C1 segment of cervical spinal cord (tissue), 14 donors: ENCODE measurements at regions not wholly inside any gene's neighbourhood (a gene's known extent, or its start where the extent isn't known, plus 50 kb on each side); places are given as distances from the start of the nearest gene placed in this dataset.
"Not testable (repeated sequence)": the region's sequence is repeated elsewhere in the genome, so short reads cannot be mapped to it uniquely, and the experiment has no call there.

Experiments
- DNase-seq, 14 donors: peaks; one replicate each; lab custom pipeline; 2025; lab: John Stamatoyannopoulos, UW

DNA sequence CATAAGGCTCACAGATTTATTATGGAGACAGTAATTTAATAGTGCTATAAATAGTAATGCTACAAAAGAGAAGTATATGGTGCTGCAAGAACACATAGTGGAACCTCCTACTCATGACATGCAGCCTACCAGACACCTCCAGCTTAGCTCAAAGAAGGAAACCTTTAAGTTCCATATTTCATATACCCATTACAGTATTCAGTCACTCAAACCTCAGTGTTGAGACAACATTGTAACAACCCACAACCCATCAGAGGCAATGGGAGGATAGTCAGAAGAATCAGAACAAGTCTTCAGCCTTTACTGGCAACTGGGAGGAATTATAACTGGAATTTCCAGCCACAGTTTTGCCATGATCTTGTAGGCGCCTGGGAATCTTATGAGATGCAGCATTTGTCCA is 186.3 kb upstream of the VSTM2A start:
- DNase-seq = no peak

DNA sequence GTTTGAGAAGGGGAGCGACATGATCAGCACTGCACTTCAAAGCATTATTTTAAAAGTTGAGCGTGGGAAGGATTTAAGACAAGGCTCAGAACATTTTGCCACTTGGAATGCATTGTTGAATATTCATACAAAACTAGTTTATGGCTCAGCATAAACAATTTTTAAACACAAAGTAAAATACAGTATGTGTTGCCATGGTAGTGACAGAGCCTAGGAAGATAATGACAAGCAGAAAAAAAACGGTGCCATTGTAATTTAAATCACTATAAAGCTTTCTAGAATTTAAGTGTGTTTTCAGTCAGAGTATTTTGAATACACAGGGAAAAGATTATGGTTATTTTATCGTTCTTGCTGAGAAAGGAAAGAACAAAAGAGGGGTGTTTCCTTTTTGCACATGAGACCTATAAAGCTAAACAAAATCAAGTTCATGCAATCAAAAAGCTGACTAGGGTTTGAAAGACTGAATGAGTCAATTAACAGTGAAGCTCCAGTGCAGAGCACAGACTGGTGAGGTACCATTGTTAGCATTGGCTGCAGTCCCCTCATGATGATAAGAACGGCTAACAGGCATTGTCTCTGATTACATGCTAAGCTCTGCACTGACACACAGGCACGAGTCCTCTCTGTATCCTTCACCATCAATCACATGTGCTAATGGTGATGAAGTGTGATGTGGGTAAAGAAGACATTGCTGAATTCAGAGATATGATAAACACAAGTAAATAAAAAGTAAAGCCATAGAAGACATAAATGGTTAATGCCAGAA is 181.9 kb upstream of the VSTM2A start:
- DNase-seq = no peak

DNA sequence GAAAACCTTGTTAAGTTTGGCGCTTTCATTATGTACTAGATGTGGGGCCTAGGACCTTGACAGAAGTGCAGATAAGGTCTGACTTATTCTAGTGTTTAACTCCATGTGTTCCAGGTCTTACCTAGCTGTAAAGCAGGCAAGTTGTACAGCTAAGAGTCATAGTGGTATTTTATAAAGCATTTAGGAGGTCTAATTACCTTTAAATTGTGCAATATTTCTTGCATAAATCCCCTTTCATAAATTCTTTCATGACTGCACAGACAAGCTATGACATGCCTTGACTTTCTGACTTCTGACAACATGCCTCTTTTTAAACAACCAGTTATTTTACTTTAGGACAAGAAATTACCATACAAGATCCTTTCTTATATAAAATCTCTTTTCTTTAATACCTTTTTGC is 151.6 kb upstream of the VSTM2A start:
- DNase-seq = no peak

DNA sequence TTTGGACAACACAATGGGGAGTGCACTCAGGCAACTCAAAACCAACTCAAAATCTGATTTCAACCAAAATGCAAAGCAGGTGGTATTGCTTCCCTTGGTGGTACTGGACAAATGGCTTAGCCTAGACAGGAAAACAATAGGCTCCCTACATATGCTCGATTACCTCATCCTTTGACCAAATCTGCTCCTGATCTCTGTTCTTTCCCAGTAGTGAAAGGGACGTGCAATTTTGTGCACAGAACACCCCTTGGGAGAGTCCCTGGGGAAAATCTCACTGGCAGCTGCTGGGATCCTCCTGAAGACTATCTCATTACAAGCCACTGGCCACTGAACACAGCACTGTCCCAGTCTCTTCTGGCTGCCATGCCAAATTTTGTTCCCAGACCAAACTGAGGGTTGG is 149.2 kb upstream of the VSTM2A start:
- DNase-seq = no peak

DNA sequence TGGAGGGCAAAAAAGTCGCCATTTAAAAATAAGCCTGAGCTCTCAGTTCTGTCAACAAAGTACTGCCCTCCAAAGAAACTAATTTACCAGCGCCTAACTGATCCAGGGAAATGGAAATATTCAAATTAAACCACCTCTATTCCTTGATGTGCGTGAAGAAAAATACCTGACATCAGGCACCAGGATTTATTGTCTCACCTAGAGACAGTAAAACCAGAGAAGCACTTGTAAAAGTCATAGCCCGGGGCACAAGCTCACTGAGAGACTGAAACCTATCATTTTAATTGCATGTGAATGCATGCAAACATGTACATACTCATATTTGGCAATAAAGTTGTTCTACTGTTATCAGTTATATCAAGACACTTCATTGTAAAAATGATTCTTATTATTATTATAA is 147.3 kb upstream of the VSTM2A start:
- no peak for DNase-seq

DNA sequence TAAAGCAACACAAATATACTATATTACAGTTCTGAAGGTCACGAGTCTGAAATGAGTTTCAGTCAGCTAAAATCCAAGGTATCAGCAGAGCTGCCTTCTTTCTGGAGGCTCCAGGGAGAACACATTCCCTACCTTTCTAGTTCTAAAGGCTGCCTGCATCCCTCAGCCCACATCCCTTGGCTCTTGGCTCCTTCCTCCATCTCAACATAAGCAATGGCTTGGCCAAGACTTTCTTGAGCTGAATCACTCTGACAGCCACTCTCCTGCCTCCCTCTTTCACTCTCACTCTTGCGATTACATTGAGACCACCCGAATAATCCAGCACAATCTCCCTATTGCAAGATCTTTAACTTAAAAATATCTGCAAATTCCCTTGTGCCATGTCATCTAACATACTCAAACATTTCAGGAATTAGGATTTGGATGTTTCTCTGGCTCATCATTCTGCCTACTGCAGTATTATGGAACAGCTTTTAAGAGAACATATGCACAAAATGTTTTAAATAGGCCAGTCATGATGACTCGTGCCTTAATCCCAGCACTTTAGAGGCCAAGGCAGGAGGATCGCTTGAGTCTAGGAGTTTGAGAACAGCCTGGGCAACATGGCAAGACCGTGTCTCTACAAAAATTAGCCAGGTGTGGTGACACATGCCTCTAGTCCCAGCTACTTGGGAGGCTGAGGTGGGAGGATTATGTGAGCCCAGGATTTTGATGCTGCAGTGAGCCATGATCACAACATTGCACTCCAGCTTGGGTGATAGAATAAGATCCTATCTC is 144.2 kb upstream of the VSTM2A start:
- DNase-seq = no peak

DNA sequence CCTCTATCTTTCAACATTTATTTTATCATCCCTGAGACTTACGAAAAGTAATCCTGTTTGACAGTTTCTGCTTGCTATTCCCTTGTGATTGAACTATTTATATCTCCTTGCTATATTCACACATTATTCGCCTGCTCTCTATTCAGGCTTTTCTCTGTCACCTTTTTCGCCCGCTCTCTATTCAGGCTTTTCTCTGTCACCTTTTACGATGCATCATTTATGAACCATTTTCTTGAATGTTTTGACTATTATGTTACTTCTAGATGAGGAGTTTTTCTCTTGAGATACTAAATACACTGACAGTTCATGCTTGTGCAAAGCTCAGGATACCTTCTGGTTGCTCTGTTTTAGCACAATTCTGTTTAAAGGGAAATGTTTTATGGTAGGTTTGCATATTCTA is 143.3 kb upstream of the VSTM2A start:
- no peak for DNase-seq

DNA sequence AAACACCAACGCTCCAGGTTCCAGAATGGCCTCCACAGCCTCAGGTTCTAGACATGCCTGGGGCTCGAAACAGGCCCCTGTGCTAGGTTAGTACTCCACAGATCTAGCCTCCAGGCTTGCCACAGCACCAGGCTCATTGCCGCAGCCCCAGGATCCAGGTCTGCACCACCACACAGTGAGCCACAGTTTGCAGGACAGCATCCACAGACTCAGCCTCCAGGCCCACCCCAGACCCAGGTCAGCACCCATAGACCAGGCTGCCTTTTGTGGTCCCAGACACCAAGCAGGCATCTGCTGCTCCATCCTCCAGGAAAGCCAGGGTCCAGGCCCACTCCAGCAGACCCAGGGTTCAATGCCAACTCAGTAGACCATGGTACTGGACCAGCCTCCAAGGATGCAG is 132.3 kb upstream of the VSTM2A start:
- no peak for DNase-seq

DNA sequence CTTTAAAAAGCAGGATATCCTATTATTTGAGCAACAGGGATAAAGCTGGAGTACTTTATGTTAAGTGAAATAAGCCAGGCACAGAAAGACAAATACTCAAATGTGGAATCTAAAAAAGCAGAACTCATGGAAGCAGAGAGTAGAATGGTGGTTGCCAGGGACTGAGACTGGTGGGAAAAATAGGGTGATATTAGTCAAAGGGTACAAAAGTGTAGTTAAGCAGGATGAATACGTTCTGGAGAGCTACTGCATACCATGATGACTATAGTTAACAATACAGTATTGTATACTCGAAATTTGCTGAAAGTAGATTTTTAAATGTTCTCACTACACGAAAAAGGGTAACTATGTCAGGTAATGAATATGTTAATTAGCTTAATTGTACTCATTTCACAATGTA is 125.5 kb upstream of the VSTM2A start:
- no peak for DNase-seq

DNA sequence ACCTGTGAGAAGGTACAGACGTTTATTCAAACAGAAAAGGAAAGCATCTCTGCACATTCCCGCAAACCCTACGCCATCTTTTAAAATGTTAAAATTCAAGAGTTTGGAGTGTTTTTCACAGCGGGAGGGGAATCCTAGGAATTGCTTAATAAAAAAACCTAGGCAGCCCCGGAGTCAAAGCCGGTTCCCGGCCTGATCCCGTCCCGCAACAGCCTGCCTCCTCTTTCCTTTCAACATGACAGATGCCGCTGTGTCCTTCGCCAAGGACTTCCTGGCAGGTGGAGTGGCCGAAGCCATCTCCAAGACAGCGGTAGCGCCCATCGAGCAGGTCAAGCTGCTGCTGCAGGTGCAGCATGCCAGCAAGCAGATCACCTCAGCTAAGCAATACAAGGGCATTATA is 123.0 kb upstream of the VSTM2A start:
- DNase-seq = no peak

DNA sequence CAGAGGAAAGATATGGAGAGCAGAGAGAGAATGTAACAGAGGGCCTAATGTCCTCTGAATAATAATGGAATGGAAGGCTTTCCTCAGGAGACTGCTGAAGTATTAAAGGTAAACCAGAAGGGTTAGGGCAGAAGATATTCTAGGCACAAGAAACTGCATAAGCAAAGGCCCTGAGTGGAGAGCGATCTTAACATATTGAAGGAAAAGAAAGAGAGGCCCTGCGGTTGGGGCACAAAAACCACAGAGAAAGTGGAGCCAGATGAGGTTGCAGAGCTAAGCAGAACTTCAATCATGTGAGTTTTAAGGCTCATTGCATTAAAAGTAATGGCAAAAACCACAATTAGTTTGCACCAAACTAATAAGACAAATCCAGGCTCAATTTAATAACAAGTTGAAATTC is 115.8 kb upstream of the VSTM2A start:
- DNase-seq = no peak

DNA sequence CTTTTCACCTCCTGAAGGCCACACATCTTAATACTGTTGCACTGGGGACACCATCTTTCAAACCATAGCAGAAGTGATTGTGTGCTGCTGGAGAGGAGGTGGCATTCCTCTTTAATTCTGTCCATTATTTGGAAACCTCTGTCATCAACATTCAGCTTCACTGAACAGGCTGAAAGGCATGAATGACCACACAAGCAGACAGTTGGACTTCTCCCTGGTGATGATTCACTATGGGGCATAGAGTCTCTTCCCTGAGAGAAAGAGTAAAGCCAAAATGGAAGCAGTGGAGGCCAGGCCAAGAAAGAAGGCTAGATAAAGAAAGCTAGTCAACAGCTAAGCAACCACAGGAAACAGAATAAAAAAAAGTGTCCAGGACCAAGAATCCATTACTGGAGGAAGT is 113.1 kb upstream of the VSTM2A start:
- DNase-seq = no peak

DNA sequence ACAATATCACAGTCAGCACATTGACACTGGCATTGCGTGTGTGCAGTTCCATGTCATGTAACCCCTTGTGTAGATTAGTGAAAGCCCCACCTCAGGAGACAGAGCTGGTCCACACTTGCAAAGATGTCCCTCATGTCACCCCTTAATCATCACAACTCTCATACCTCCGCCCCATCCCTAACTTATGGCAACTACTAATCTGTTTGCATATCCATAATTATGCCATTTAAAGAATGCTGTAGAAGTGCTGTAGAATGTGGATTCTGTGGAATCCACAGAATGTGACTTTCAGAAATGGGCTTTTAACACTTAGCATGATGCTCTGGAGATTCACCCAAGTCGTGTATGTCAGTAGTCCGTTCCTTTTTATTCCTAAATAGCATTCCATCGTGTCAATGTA is 102.8 kb upstream of the VSTM2A start:
- no peak for DNase-seq

DNA sequence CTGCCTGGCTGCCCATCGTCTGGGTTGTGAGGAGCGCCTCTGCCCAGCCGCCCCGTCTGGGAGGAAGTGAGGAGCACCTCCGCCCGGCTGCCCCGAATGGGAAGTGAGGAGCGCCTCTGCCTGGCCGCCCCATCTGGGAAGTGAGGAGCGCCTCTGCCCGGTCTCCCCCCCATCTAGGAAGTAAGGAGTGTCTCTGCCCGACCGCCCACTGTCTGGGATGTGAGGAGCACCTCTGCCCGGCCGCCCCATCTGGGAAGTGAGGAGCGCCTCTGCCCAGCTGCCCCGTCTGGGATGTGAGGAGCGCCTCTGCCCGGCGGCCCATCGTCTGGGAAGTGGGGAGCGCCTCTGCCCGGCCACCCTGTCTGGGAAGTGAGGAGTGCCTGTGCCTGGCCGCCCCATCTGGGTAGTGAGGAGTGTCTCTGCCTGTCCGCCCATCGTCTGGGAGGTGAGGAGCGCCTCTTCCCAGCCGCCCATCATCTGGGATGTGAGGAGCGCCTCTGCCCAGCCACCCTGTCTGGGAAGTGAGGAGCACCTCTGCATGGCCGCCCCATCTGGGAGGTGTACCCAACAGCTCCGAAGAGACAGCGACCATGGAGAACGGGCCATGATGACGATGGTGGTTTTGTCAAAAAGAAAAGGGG is 98.0 kb upstream of the VSTM2A start:
- not testable (repeated sequence) for DNase-seq

DNA sequence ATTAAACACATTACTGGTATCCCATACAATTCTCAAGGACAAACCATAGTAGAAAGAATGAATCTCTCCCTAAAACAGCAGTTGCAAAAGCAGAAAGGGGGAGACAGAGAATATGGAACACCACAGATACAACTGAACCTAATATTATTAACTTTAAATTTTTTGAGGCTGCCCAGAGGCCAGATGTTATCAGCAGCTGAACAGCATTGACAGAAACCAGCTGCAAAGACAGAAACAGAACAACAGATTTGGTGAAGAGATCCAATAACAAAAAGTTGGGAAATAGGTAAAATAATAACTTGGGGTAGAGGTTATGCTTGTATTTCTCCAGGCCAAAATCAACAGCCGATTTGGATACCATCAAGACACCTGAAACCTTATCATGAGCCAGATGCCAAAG is 89.0 kb upstream of the VSTM2A start:
- DNase-seq = not testable (repeated sequence)

DNA sequence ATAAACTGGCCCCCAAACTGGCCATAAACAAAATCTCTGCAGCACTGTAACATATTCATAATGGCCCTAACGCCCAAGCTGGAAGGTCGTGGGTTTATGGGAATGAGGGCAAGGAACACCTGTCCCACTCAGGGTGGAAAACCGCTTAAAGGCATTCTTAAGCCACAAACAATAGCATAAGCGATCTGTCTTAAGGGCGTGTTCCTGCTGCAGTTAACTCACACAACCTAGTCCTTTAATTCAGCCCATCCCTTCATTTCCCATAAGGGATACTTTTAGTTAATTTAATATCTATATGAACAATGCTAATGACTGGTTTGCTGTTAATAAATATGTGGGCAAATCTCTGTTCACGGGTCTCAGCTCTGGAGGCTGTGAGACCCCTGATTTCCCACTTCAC is 87.5 kb upstream of the VSTM2A start:
- not testable (repeated sequence) for DNase-seq

DNA sequence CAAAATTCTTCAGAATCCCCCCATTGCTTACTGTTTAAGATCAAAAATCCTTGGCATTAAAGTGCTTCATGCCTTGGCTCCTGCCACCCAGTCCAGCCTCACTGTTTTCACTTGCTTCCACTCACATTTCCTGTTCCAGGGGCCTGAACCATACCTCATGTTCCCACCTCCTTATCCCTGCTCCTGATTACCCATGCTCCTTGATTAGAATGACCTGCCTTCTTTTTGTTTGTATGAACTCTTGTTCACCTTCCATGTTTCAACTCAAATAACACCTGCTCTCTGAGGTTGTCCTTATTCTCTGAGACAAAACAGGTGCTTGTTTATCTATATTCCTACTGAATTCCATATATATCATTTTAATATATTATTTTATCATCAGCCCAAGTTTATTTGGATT is 77.1 kb upstream of the VSTM2A start:
- DNase-seq = no peak

DNA sequence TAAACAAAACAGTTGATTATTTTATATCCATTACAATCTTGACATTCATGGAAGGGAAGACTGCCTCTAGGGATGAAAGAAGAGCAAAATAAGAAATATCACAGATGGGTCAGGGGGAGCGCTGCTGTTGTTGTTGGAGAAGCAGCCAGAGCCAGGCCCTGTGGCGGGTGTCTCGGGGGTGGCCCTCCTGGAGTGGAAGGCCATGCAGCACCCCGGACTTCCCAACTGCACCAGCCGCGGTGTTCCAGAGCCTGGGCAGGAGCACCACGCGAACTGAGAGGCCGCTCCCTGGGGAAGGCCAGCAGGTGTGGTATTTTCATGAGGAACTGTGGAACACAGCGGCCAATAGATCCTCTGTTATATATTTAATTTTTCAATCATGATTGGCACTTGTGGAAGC is 72.4 kb upstream of the VSTM2A start:
- no peak for DNase-seq

DNA sequence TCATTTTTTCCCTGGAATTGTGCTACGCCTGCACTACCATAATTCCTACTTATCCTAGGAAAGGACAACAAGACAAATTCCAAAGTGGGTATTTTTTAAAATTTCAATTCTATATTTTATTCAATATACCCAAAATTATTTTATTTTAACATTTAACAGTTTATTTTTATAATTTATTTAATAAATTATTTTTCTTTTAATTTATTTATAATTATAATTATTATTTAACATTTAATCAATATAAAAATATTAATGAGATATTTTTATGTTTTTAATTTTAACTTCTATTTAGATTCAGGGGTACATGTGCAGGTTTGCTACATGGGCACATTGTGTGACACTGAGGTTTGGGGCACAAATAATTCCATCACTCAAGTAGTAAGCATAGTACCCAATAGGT is 65.6 kb upstream of the VSTM2A start:
- no peak for DNase-seq

DNA sequence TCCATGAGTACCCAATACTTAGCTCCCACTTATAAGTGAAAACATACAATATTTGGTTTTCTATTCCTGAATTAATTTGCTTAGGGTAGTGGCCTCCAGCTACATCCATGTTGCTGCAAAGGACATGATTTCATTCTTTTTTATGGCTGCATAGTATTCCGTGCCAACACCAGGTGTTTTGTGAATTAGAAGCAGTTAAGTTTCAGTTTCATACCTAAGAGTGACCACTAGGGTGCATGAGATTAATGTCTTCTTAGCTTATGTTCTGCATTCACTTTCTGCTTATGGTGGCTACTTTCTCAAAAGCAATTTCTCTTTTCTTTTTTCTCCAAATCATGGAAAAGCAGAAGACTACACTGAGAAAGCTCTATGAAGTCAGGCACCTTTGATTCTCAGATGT is 65.1 kb upstream of the VSTM2A start:
- DNase-seq = no peak

DNA sequence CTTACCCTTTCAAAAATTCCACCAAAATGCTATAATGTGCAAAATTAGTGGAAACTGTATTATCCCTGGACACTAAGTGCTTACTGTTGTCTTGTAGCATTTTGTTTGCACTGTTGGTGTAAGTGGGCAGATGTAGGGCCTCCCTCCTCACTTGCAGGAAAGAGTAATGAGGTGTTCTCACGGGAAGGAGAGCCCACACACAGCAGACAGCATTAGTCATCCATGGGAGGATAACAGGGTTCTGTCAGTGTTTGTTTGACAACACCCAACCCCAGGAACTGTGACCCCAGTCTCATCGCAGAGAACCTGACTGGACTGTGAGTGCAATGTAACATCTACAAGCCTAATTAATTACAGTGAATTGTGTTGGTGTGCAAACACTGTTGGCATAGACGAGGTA is 58.7 kb upstream of the VSTM2A start:
- DNase-seq = no peak

DNA sequence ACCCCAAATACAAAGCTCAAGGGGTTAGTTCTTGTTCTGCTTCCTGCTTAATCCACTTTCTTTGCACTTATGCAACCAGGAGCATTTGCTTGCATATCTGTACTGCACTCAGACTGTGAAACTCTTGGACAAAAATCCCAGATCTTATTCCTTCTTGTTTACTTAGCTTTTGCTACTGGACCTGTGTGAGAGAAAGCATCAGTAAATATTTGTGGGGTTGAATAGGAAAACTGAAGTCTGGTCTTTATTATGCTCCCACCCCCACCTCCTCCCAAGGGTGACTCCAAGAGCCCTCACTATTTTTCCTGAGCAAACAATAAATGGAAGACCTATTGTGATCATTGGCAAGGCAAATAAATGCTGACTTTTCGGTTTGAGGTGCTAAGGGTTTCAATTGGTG is 57.1 kb upstream of the VSTM2A start:
- DNase-seq = no peak
